ENCODE measurements at regions not wholly inside any gene's neighbourhood (a gene's known extent, or its start where the extent isn't known, plus 50 kb on each side); places are given as distances from the start of the nearest gene placed in this dataset.

DNA sequence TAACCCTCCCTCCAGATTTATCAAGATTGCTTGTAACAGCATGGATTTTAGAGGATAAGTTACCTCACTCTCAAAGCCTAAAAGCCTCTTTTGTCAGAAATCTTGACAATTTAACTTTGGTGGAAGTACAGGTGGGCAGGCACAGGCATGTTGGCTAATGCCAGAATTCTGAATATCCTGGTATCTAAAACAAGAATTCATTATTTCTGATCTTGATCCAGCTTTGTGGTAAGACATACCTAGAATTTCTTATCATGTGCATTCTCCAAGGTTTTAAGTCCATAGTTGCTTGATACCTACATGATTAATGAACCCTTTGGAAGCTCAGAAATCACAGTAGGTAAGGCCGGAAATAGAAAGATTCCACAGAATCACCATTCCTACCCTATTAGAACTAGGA lies 109.9 kb upstream of the TTC14 start:
- 80 to 90% methylated on average over 1 of the region's 1 CpG for WGBS, 2 donors (ENCODE audit: low coverage in 1 of 2)
- TF ChIP-seq POLR2A (IDR thresholded peaks at IDR 0.05) = no peak
- TF ChIP-seq, protein P1, sequence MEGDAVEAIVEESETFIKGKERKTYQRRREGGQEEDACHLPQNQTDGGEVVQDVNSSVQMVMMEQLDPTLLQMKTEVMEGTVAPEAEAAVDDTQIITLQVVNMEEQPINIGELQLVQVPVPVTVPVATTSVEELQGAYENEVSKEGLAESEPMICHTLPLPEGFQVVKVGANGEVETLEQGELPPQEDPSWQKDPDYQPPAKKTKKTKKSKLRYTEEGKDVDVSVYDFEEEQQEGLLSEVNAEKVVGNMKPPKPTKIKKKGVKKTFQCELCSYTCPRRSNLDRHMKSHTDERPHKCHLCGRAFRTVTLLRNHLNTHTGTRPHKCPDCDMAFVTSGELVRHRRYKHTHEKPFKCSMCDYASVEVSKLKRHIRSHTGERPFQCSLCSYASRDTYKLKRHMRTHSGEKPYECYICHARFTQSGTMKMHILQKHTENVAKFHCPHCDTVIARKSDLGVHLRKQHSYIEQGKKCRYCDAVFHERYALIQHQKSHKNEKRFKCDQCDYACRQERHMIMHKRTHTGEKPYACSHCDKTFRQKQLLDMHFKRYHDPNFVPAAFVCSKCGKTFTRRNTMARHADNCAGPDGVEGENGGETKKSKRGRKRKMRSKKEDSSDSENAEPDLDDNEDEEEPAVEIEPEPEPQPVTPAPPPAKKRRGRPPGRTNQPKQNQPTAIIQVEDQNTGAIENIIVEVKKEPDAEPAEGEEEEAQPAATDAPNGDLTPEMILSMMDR (IDR thresholded peaks at IDR 0.05) = no peak
- TF ChIP-seq POLR2AphosphoS5 (IDR thresholded peaks at IDR 0.05) = no peak
- TF ChIP-seq EP300 (IDR thresholded peaks at IDR 0.05; ENCODE audit: low read depth) = no peak
- intact Hi-C loops (cut with DNase I; ENCODE audit: low total_unique reads) (no loop called here), in situ Hi-C loops (cut with MboI; ENCODE audit: low pct_ligation_motif_present in 1 of 4, low pct_unique_long_range_greater_than_20kb in 1 of 4, low sequenced_read_pairs in 3 of 4) (no loop called here)
- H3K27me3 ChIP-seq = no peaks in the 10 kb centered on the region
- no peak overlapping the region for H3K4me3 ChIP-seq
- DNase-seq = no peak
- no peaks in the 10 kb centered on the region for H3K9me3 ChIP-seq
- no peaks in the 10 kb centered on the region for H3K4me1 ChIP-seq
- no peak overlapping the region for H3K27ac ChIP-seq
- H3K36me3 ChIP-seq = no peaks in the 10 kb centered on the region

DNA sequence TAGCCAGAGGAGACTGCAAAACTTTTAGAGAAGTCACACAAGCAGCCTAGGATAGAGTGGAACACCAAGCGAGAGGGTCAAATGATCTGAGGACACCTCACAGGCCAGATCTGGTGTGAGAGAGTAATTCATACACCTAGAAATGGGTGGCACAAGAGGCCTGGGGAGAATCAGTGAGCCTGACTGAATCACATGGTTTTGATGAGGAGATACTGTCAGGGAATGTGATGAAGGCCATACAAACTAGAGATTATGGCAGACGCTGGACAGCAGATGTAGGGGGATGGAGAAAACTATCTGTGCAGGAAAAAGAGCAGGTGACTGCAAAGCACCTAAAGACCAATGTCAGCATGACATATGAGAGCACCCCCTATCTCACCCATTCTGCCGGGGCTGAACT lies 105.0 kb upstream of the TTC14 start:
- H3K4me3 ChIP-seq = no peak overlapping the region
- DNase-seq = no peak
- H3K27me3 ChIP-seq = no peaks in the 10 kb centered on the region
- no peak overlapping the region for H3K27ac ChIP-seq
- no peaks in the 10 kb centered on the region for H3K36me3 ChIP-seq
- no peaks in the 10 kb centered on the region for H3K4me1 ChIP-seq
- 62 to 65% methylated on average over 2 to 3 of the region's 3 CpGs for WGBS, 2 donors (ENCODE audit: low coverage in 1 of 2)
- in situ Hi-C loops (cut with MboI; ENCODE audit: low pct_ligation_motif_present in 1 of 4, low pct_unique_long_range_greater_than_20kb in 1 of 4, low sequenced_read_pairs in 3 of 4) = no loop called here
- peaks cover 5 to 14% of the 10 kb centered on the region in 2 donors for H3K9me3 ChIP-seq
- TF ChIP-seq EP300 (IDR thresholded peaks at IDR 0.05; ENCODE audit: low read depth) = no peak
- TF ChIP-seq, protein P1 (IDR thresholded peaks at IDR 0.05) = no peak
- TF ChIP-seq POLR2A (IDR thresholded peaks at IDR 0.05) = no peak
- no peak for TF ChIP-seq POLR2AphosphoS5 (IDR thresholded peaks at IDR 0.05)
- intact Hi-C loops (cut with DNase I; ENCODE audit: low total_unique reads) = no loop called here

DNA sequence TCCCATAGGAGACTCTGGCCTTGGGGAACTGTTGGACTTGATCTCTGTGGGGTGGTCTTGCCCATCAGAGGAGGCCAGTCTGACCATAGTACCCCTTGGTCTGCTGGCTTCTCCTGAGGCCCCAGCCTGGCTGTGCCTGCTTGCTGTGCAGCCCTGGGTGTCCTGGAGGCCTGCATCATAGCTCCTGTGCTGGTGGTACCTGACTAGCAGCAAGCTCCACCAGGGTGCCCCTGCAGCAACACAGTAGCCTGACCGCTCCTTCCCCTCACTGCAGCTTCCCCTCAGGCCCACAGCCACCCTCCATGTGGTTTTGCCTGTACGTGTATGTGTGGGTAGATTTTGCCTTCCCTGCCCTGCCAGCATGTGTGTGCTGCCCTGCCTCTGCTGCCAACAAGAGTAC lies 85.6 kb upstream of the TTC14 start:
- Histone ChIP-seq H3K9me3 (no peaks in the 10 kb centered on the region), H3K4me1 (no peaks in the 10 kb centered on the region), H3K36me3 (no peaks in the 10 kb centered on the region), H3K27me3 (no peaks in the 10 kb centered on the region), H3K4me3 (no peak overlapping the region), H3K27ac (no peak overlapping the region)
- in situ Hi-C loops (cut with MboI; ENCODE audit: low pct_ligation_motif_present in 1 of 4, low pct_unique_long_range_greater_than_20kb in 1 of 4, low sequenced_read_pairs in 3 of 4) = no loop called here
- no peak for TF ChIP-seq EP300 (IDR thresholded peaks at IDR 0.05; ENCODE audit: low read depth)
- TF ChIP-seq, protein P1 (IDR thresholded peaks at IDR 0.05) = no peak
- no peak for TF ChIP-seq POLR2AphosphoS5 (IDR thresholded peaks at IDR 0.05)
- no peak for TF ChIP-seq POLR2A (IDR thresholded peaks at IDR 0.05)
- no peak for DNase-seq
- WGBS, 2 donors (ENCODE audit: low coverage in 1 of 2) = 81% methylated on average over 2 of the region's 2 CpGs; no CpG with 5 or more reads in 1 of the 2 donors
- intact Hi-C loops (cut with DNase I; ENCODE audit: low total_unique reads) = no loop called here

DNA sequence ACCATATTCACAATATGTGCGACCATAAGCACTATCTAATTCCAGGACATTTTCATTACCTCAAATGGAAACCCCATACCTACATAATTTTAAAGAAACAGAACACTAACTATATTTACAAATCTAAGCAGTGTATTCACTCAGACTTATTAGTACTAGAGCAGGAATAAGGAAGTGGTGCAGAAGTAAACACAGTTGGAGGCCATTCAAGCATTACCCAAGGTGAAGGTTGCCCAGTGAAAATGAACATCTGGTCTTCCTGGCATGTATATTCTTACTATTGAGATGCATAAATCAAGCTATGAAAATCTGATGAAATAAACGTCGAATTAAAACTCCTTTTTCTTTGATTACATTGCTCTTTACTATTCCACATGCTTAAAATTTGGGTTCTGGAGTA lies 78.9 kb upstream of the TTC14 start:
- no peaks in the 10 kb centered on the region for H3K9me3 ChIP-seq
- in situ Hi-C loops (cut with MboI; ENCODE audit: low pct_ligation_motif_present in 1 of 4, low pct_unique_long_range_greater_than_20kb in 1 of 4, low sequenced_read_pairs in 3 of 4) = no loop called here
- H3K27me3 ChIP-seq = no peaks in the 10 kb centered on the region
- intact Hi-C loops (cut with DNase I; ENCODE audit: low total_unique reads) = no loop called here
- no peak overlapping the region for H3K27ac ChIP-seq
- no peak for DNase-seq
- 84 to 90% methylated on average over 3 of the region's 3 CpGs for WGBS, 2 donors (ENCODE audit: low coverage in 1 of 2)
- H3K4me3 ChIP-seq = no peak overlapping the region
- no peaks in the 10 kb centered on the region for H3K36me3 ChIP-seq
- H3K4me1 ChIP-seq = no peaks in the 10 kb centered on the region
- TF ChIP-seq EP300 (IDR thresholded peaks at IDR 0.05; ENCODE audit: low read depth) = no peak
- TF ChIP-seq, protein P1 (IDR thresholded peaks at IDR 0.05) = no peak
